ENCODE measurements at regions not wholly inside any gene's neighbourhood (a gene's known extent, or its start where the extent isn't known, plus 50 kb on each side); places are given as distances from the start of the nearest gene placed in this dataset.
"Not testable (repeated sequence)": the region's sequence is repeated elsewhere in the genome, so short reads cannot be mapped to it uniquely, and the experiment has no call there.

GRCh38 chr3:31102196-31102879 lies 207.9 kb upstream of the GADL1 start:
- DNase-seq = peak; percentile 28 to 53

GRCh38 chr3:31103181-31103580 lies 208.7 kb upstream of the GADL1 start:
- no peak for DNase-seq

GRCh38 chr3:31103623-31104180 lies 209.2 kb upstream of the GADL1 start:
- DNase-seq = no peak

GRCh38 chr3:31105011-31105410 lies 210.6 kb upstream of the GADL1 start:
- DNase-seq = no peak

GRCh38 chr3:31105438-31106077 lies 211.1 kb upstream of the GADL1 start:
- DNase-seq = peak; percentile 5 to 28

GRCh38 chr3:31106204-31106603 lies 211.7 kb upstream of the GADL1 start:
- DNase-seq = no peak

GRCh38 chr3:31106912-31107311 lies 212.5 kb upstream of the GADL1 start:
- no peak for DNase-seq

GRCh38 chr3:31114929-31115283 lies 220.4 kb upstream of the GADL1 start:
- DNase-seq = no peak

- DNase-seq = not testable (repeated sequence)
These were observed 221.1 kb upstream of the GADL1 start for GRCh38 chr3:31115531-31115930.

- no peak for DNase-seq
These were observed 222.2 kb upstream of the GADL1 start for GRCh38 chr3:31116651-31117050.

- no peak for DNase-seq
These were observed 223.4 kb upstream of the GADL1 start for GRCh38 chr3:31117854-31118253.

- no peak for DNase-seq
These were observed 229.9 kb upstream of the GADL1 start for GRCh38 chr3:31124373-31124772.

- DNase-seq = no peak
These were observed 231.1 kb upstream of the GADL1 start for GRCh38 chr3:31125413-31126020.

GRCh38 chr3:31129241-31129640 lies 234.8 kb upstream of the GADL1 start:
- DNase-seq = no peak

GRCh38 chr3:31132132-31132769 lies 237.8 kb upstream of the GADL1 start:
- no peak for DNase-seq

- no peak for DNase-seq
These were observed 239.1 kb upstream of the GADL1 start for GRCh38 chr3:31133541-31133940.

GRCh38 chr3:31135546-31135945 lies 241.1 kb upstream of the GADL1 start:
- no peak for DNase-seq

- DNase-seq = no peak
These were observed 243.4 kb upstream of the GADL1 start for GRCh38 chr3:31137718-31138465.

GRCh38 chr3:31140470-31140869 lies 246.0 kb upstream of the GADL1 start:
- no peak for DNase-seq

- no peak for DNase-seq
These were observed 247.7 kb upstream of the GADL1 start for GRCh38 chr3:31142139-31142538.

GRCh38 chr3:31142543-31142942 lies 248.1 kb upstream of the GADL1 start:
- DNase-seq = no peak

GRCh38 chr3:31145062-31145461 lies 250.6 kb upstream of the GADL1 start:
- DNase-seq = no peak

- DNase-seq = no peak
These were observed 253.1 kb upstream of the GADL1 start for GRCh38 chr3:31147550-31147949.
